ENCODE measurements at regions not wholly inside any gene's neighbourhood (a gene's known extent, or its start where the extent isn't known, plus 50 kb on each side); places are given as distances from the start of the nearest gene placed in this dataset.

DNA sequence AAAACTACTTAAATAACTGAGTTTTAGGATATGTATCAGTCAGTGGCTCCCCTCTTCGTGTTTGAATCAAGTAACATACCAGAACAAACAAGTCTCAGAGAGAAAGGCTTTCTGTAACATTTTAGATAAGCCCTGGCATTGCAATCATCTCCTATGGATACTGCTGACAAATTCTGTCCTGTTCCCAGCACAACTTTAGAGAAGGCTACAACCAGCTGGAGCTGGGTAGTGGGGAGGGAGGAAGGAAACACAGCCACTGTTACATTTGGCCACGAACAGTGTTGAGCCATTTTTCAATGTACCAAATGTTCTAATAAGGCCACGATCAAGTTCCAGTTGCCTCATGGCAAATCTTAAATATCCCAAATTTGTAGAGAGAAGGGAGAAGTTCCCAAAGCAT, 511.8 kb upstream of the WWC1 start:
- no peak overlapping the region for H3K4me3 ChIP-seq (replicated peaks in 1 of 3; ENCODE audit: insufficient read depth in 1 of 3, low read depth in 2 of 3, low read length in 3 of 3)
- no peak overlapping the region for H2AFZ ChIP-seq (ENCODE audit: low read length)
- in situ Hi-C loops (cut with HindIII; ENCODE audit: extremely low pct_ligation_motif_present, low pct_unique_long_range_greater_than_20kb): no loop called here
- no peaks in the 10 kb centered on the region for H3K9me3 ChIP-seq (ENCODE audit: low read length)
- DNase-seq (ENCODE audit: low spot score) (no peak), ATAC-seq (no peak), FAIRE-seq (no peak)
- ChIA-PET POLR2A (no interaction called here), CTCF (ENCODE audit: low intra/inter-chr PET ratio, low total read pairs) (no interaction called here)
- no peaks in the 10 kb centered on the region for H4K20me1 ChIP-seq (ENCODE audit: insufficient read depth, low read length)
- no peak overlapping the region for H3K4me2 ChIP-seq (ENCODE audit: low read depth, low read length)
- WGBS (ENCODE audit: low lambda C conversion rate): 4% methylated on average over 3 of the region's 3 CpGs
- H3K27me3 ChIP-seq (ENCODE audit: control insufficient read depth in 1 of 2, insufficient read depth in 2 of 2, low read length in 2 of 2): no peaks in the 10 kb centered on the region
- H3K9ac ChIP-seq (ENCODE audit: insufficient read depth, low read depth, low read length): no peak overlapping the region
- H3K4me1 ChIP-seq (ENCODE audit: insufficient read depth, low read length): no peaks in the 10 kb centered on the region
- intact Hi-C loops (cut with micrococcal nuclease; ENCODE audit: unreplicated experiment): no loop called here
- H3K36me3 ChIP-seq (replicated peaks in 1 of 2; ENCODE audit: control insufficient read depth in 1 of 2, insufficient read depth in 2 of 2, low read length in 2 of 2): no peaks in the 10 kb centered on the region
- TF ChIP-seq TBL1XR1 (IDR thresholded peaks at IDR 0.05; ENCODE audit: borderline replicate concordance, low read length, partially characterized antibody): no peak
- no peak for TF ChIP-seq SALL2 (CRISPR knock-in tag; IDR thresholded peaks at IDR 0.05)
- TF ChIP-seq, protein P1, sequence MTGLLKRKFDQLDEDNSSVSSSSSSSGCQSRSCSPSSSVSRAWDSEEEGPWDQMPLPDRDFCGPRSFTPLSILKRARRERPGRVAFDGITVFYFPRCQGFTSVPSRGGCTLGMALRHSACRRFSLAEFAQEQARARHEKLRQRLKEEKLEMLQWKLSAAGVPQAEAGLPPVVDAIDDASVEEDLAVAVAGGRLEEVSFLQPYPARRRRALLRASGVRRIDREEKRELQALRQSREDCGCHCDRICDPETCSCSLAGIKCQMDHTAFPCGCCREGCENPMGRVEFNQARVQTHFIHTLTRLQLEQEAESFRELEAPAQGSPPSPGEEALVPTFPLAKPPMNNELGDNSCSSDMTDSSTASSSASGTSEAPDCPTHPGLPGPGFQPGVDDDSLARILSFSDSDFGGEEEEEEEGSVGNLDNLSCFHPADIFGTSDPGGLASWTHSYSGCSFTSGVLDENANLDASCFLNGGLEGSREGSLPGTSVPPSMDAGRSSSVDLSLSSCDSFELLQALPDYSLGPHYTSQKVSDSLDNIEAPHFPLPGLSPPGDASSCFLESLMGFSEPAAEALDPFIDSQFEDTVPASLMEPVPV (CRISPR knock-in tag; IDR thresholded peaks at IDR 0.05): no peak
- no peak for TF ChIP-seq NR3C1 (CRISPR knock-in tag; IDR thresholded peaks at IDR 0.05)
- TF ChIP-seq ZNF572 (CRISPR knock-in tag; IDR thresholded peaks at IDR 0.05): no peak
- no peak for TF ChIP-seq SIN3A (IDR thresholded peaks at IDR 0.05; ENCODE audit: borderline replicate concordance, low read depth, low read length)
- TF ChIP-seq ZNF101 (CRISPR knock-in tag; IDR thresholded peaks at IDR 0.05; ENCODE audit: borderline replicate concordance, low read depth): no peak
- TF ChIP-seq HOXA5 (CRISPR knock-in tag; IDR thresholded peaks at IDR 0.05): no peak
- no peak for TF ChIP-seq CHD2 (IDR thresholded peaks at IDR 0.05; ENCODE audit: low read depth, low read length)
- TF ChIP-seq ZNF652 (CRISPR knock-in tag; IDR thresholded peaks at IDR 0.05; ENCODE audit: borderline replicate concordance, low read depth): no peak
- TF ChIP-seq, protein P2, sequence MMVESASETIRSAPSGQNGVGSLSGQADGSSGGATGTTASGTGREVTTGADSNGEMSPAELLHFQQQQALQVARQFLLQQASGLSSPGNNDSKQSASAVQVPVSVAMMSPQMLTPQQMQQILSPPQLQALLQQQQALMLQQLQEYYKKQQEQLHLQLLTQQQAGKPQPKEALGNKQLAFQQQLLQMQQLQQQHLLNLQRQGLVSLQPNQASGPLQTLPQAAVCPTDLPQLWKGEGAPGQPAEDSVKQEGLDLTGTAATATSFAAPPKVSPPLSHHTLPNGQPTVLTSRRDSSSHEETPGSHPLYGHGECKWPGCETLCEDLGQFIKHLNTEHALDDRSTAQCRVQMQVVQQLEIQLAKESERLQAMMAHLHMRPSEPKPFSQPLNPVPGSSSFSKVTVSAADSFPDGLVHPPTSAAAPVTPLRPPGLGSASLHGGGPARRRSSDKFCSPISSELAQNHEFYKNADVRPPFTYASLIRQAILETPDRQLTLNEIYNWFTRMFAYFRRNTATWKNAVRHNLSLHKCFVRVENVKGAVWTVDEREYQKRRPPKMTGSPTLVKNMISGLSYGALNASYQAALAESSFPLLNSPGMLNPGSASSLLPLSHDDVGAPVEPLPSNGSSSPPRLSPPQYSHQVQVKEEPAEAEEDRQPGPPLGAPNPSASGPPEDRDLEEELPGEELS (CRISPR knock-in tag; IDR thresholded peaks at IDR 0.05): no peak
- TF ChIP-seq, protein P3, sequence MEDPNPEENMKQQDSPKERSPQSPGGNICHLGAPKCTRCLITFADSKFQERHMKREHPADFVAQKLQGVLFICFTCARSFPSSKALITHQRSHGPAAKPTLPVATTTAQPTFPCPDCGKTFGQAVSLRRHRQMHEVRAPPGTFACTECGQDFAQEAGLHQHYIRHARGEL (CRISPR knock-in tag; IDR thresholded peaks at IDR 0.05): no peak
- TF ChIP-seq, protein P4, sequence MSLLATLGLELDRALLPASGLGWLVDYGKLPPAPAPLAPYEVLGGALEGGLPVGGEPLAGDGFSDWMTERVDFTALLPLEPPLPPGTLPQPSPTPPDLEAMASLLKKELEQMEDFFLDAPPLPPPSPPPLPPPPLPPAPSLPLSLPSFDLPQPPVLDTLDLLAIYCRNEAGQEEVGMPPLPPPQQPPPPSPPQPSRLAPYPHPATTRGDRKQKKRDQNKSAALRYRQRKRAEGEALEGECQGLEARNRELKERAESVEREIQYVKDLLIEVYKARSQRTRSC (CRISPR knock-in tag; IDR thresholded peaks at IDR 0.05; ENCODE audit: low read depth): no peak
- no peak for TF ChIP-seq KLF6 (CRISPR knock-in tag; IDR thresholded peaks at IDR 0.05)
- TF ChIP-seq GPN1 (CRISPR knock-in tag; IDR thresholded peaks at IDR 0.05; ENCODE audit: borderline replicate concordance): no peak
- TF ChIP-seq DR1 (CRISPR knock-in tag; IDR thresholded peaks at IDR 0.05): no peak
- no peak for TF ChIP-seq NR2F6 (IDR thresholded peaks at IDR 0.05)
- TF ChIP-seq NR2F6 (CRISPR knock-in tag; IDR thresholded peaks at IDR 0.05): no peak
- no peak for TF ChIP-seq ZNF777 (CRISPR knock-in tag; IDR thresholded peaks at IDR 0.05)
- no peaks in the 10 kb centered on the region for H3K79me2 ChIP-seq (ENCODE audit: insufficient read depth, low read length)
- no TSS peak for BruUV-seq (replicated peaks)
- H3K27ac ChIP-seq (ENCODE audit: extremely low read length, insufficient read depth, low read length): no peak overlapping the region
